ENCODE measurements at regions not wholly inside any gene's neighbourhood (a gene's known extent, or its start where the extent isn't known, plus 50 kb on each side); places are given as distances from the start of the nearest gene placed in this dataset.

DNA sequence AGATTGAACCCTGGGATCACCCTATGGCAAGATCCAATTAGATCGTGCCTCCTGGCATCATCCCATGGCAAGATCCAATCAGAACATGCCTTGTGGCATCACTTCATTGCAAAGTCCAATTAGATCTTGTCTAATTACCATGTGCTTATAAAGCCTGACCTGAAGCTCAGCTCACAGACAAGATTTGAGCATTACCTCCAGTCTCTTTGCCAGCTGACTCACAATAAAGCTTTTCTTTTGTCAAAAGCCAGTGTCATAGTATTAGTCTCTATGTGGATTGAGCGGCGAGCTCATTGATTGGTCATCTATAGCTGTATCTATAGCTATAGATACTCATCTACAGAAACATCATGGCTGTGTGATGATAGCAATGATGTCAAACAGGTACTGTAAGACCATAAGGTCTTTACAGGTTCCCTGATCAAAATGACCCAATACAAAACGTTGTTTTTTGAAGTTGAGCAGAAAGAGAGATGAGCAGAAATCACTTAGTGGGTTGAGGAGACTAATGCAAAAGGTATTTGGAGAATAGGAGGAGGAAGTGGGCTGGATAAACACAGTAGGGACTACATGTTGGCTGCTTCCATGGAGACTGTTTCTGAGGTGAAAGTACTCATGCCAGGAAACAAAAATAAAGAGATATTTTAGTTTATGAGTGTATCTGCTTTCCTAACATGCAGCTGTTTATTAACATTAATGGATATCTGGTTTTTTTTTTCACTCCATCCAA, 545.9 kb upstream of the AMELY start:
- no peak overlapping the region for H3K27ac ChIP-seq (ENCODE audit: low read depth, low read length)
- H3K9ac ChIP-seq (ENCODE audit: low read depth in 1 of 3, low read length in 3 of 3): no peak overlapping the region
- no peaks in the 10 kb centered on the region for H3K36me3 ChIP-seq (ENCODE audit: control insufficient read depth in 3 of 3, insufficient read depth in 3 of 3, low read length in 3 of 3)
- H3K4me1 ChIP-seq (ENCODE audit: control insufficient read depth in 3 of 3, insufficient read depth in 3 of 3, low read length in 3 of 3): no peaks in the 10 kb centered on the region
- no peak overlapping the region for H3K4me3 ChIP-seq (ENCODE audit: low read length in 3 of 3)
- H3K27me3 ChIP-seq (ENCODE audit: control insufficient read depth in 3 of 3, insufficient read depth in 3 of 3, low read length in 3 of 3): no peaks in the 10 kb centered on the region
- no peaks in the 10 kb centered on the region for H3K9me3 ChIP-seq (ENCODE audit: control insufficient read depth in 3 of 3, low read length in 3 of 3)

DNA sequence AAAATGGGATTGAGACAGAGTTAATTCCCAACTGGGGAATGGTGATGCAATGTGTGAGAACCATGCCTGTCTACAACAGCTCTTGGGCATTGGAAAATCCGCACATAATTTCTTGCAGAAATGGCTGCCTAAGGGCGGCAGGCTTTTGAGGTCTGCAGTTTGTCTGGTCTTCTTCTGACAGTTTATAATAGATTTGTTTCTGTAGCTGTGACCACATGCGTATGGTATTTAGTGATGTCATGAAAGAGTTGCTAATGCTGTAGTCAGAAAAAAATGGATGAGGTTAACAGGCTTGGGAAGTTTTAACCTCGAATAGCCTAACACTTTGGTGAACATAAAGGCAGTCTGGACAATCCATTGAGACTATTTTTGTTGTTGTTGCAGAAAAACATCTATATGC, 544.1 kb upstream of the AMELY start:
- no peaks in the 10 kb centered on the region for H3K27me3 ChIP-seq (ENCODE audit: control insufficient read depth in 3 of 3, insufficient read depth in 3 of 3, low read length in 3 of 3)
- no peaks in the 10 kb centered on the region for H3K9me3 ChIP-seq (ENCODE audit: control insufficient read depth in 3 of 3, low read length in 3 of 3)
- H3K4me1 ChIP-seq (ENCODE audit: control insufficient read depth in 3 of 3, insufficient read depth in 3 of 3, low read length in 3 of 3): no peaks in the 10 kb centered on the region
- no peak overlapping the region for H3K9ac ChIP-seq (ENCODE audit: low read depth in 1 of 3, low read length in 3 of 3)
- no peaks in the 10 kb centered on the region for H3K36me3 ChIP-seq (ENCODE audit: control insufficient read depth in 3 of 3, insufficient read depth in 3 of 3, low read length in 3 of 3)
- H3K27ac ChIP-seq (ENCODE audit: low read depth, low read length): no peak overlapping the region
- H3K4me3 ChIP-seq (ENCODE audit: low read length in 3 of 3): no peak overlapping the region

DNA sequence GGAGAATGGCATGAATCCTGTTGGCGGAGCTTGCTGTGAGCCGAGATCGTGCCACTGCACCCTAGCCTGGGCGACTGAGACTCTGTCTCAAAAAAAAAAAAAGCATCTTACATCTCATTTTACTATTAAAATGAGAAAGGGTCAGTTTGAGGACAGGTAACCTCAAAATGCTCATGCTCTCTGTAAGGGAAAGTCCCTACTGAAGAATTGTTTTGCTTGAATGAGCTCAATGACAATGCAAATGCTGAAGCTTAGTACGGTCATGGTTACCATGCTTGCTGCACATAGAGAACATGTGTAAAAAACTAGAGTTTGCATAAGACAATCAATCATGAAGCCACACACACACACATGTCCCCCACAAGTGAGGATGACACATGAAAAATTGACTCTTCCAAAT, 541.8 kb upstream of the AMELY start:
- Histone ChIP-seq H3K27me3 (ENCODE audit: control insufficient read depth in 3 of 3, insufficient read depth in 3 of 3, low read length in 3 of 3) (no peaks in the 10 kb centered on the region), H3K4me1 (ENCODE audit: control insufficient read depth in 3 of 3, insufficient read depth in 3 of 3, low read length in 3 of 3) (no peaks in the 10 kb centered on the region), H3K9ac (ENCODE audit: low read depth in 1 of 3, low read length in 3 of 3) (no peak overlapping the region), H3K4me3 (ENCODE audit: low read length in 3 of 3) (no peak overlapping the region), H3K36me3 (ENCODE audit: control insufficient read depth in 3 of 3, insufficient read depth in 3 of 3, low read length in 3 of 3) (no peaks in the 10 kb centered on the region), H3K9me3 (ENCODE audit: control insufficient read depth in 3 of 3, low read length in 3 of 3) (no peaks in the 10 kb centered on the region), H3K27ac (ENCODE audit: low read depth, low read length) (no peak overlapping the region)

DNA sequence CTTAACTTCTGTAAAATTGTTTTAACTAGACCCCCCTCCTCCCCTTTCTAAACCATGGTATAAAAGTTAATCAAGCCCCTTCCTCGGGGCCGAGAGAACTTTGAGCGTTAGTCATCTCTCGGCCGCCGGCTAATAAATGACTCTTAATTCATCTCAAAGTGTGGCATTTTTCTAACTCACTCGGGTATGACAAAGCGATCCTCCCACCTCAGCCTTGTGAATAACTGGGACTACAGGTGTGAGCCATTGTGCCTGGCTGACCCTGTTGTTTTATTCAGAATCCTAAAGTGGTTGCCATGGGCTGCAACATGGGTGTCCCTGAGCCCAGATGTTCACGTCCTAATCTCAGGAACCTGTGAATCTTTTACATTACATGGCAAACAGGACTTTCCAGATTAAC, 540.7 kb upstream of the AMELY start:
- no peak overlapping the region for H3K9ac ChIP-seq (ENCODE audit: low read depth in 1 of 3, low read length in 3 of 3)
- H3K4me3 ChIP-seq (ENCODE audit: low read length in 3 of 3): no peak overlapping the region
- no peaks in the 10 kb centered on the region for H3K9me3 ChIP-seq (ENCODE audit: control insufficient read depth in 3 of 3, low read length in 3 of 3)
- H3K4me1 ChIP-seq (ENCODE audit: control insufficient read depth in 3 of 3, insufficient read depth in 3 of 3, low read length in 3 of 3): no peaks in the 10 kb centered on the region
- H3K27ac ChIP-seq (ENCODE audit: low read depth, low read length): no peak overlapping the region
- H3K27me3 ChIP-seq (ENCODE audit: control insufficient read depth in 3 of 3, insufficient read depth in 3 of 3, low read length in 3 of 3): no peaks in the 10 kb centered on the region
- H3K36me3 ChIP-seq (ENCODE audit: control insufficient read depth in 3 of 3, insufficient read depth in 3 of 3, low read length in 3 of 3): no peaks in the 10 kb centered on the region

DNA sequence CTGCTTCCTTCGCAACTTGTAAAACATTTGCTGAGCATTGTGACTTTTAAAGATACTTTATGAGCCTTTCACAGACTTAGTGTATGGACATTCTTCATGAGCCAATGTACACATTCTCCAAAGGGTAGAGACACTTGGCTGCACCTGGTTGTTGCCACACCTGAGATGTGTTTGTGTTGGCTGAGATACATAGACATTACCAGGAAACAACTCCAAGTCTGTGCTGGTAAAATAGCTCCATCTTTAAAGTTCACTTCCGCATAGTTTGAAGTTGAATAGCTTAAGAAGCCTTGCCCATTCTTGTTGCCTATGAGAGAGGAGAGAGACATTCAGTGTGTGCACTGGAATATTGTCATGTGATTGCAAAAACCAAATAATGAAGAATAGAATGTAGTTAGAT, 538.3 kb upstream of the AMELY start:
- no peak overlapping the region for H3K27ac ChIP-seq (ENCODE audit: low read depth, low read length)
- no peak overlapping the region for H3K4me3 ChIP-seq (ENCODE audit: low read length in 3 of 3)
- H3K27me3 ChIP-seq (ENCODE audit: control insufficient read depth in 3 of 3, insufficient read depth in 3 of 3, low read length in 3 of 3): no peaks in the 10 kb centered on the region

DNA sequence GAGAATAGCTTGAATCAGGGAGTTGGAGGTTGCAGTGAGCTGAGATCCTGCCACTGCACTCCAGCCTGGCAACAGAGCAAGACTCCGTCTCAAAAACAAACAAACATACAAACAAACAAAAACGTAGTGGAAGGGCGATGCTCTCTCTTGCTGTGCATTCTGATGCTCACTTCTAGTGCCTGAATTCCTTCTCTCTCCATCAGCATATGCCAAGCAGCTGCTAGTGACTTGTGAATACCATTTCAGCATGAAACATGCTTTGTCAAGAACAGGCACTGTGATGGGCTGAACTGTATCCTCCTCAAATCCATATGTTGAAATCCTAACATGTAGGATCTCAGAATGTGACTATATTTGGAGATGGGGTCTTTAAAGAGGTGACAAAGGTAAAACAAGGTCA, 537.1 kb upstream of the AMELY start:
- Histone ChIP-seq H3K9ac (ENCODE audit: low read depth in 1 of 3, low read length in 3 of 3) (no peak overlapping the region), H3K27ac (ENCODE audit: low read depth, low read length) (no peak overlapping the region), H3K36me3 (ENCODE audit: control insufficient read depth in 3 of 3, insufficient read depth in 3 of 3, low read length in 3 of 3) (no peaks in the 10 kb centered on the region), H3K4me1 (ENCODE audit: control insufficient read depth in 3 of 3, insufficient read depth in 3 of 3, low read length in 3 of 3) (no peaks in the 10 kb centered on the region), H3K4me3 (ENCODE audit: low read length in 3 of 3) (no peak overlapping the region), H3K9me3 (ENCODE audit: control insufficient read depth in 3 of 3, low read length in 3 of 3) (no peaks in the 10 kb centered on the region), H3K27me3 (ENCODE audit: control insufficient read depth in 3 of 3, insufficient read depth in 3 of 3, low read length in 3 of 3) (no peaks in the 10 kb centered on the region)

More for the DNA sequence above, 538.3 kb upstream of the AMELY start:
- Histone ChIP-seq H3K9ac (ENCODE audit: low read depth in 1 of 3, low read length in 3 of 3) (no peak overlapping the region), H3K36me3 (ENCODE audit: control insufficient read depth in 3 of 3, insufficient read depth in 3 of 3, low read length in 3 of 3) (no peaks in the 10 kb centered on the region), H3K4me1 (ENCODE audit: control insufficient read depth in 3 of 3, insufficient read depth in 3 of 3, low read length in 3 of 3) (no peaks in the 10 kb centered on the region), H3K9me3 (ENCODE audit: control insufficient read depth in 3 of 3, low read length in 3 of 3) (no peaks in the 10 kb centered on the region)

DNA sequence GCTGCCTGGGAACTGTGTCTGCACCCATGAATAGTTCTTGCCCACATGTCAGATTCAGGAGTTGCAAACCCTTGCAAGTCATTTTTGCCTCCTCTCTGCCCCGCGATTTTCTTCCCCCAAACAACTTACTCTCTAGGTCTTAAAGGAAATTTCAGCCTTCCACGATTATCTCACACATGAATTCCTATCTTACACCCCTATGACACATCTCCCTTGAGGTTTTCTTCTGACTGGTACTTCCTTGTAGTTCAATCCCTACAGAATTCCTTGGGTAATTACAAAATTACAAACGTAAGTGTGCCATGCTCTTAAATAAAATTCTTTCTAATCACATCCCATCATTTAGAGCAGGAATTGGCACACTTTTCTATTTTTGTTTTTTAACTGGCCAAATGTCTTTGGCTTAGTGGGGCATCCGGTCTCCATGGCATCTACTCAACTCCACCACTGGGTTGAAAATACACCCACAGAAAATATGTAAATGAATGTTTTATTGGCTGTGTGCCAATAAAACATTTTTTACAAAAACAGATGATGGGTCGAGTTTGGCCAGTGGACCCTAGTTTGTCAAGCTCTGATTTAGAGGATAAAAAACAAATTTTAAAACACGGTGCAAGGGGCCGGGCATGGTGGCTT, 536.4 kb upstream of the AMELY start:
- Histone ChIP-seq H3K9ac (ENCODE audit: low read depth in 1 of 3, low read length in 3 of 3) (no peak overlapping the region), H3K27ac (ENCODE audit: low read depth, low read length) (no peak overlapping the region), H3K4me1 (ENCODE audit: control insufficient read depth in 3 of 3, insufficient read depth in 3 of 3, low read length in 3 of 3) (no peaks in the 10 kb centered on the region), H3K27me3 (ENCODE audit: control insufficient read depth in 3 of 3, insufficient read depth in 3 of 3, low read length in 3 of 3) (no peaks in the 10 kb centered on the region), H3K9me3 (ENCODE audit: control insufficient read depth in 3 of 3, low read length in 3 of 3) (no peaks in the 10 kb centered on the region), H3K4me3 (ENCODE audit: low read length in 3 of 3) (no peak overlapping the region), H3K36me3 (ENCODE audit: control insufficient read depth in 3 of 3, insufficient read depth in 3 of 3, low read length in 3 of 3) (no peaks in the 10 kb centered on the region)

DNA sequence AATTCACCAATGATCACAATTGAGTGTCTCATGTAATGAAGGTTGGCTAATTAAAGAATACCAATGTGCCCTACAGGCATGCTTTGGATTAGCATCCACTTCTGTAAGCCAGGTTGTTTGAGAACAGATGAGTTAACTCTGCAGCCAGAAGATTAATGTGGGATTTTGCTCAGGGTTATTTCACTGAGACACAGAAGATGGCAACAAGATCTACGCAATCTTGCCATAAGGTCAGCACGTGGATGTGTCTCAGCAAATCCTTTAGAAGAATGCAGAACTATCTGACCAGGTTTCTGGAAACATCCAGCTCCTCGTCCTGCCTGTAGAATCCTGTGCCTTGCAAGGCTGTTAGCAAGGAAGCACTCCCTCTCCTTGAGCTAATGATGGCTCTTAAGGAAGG, 532.6 kb upstream of the AMELY start:
- H3K4me1 ChIP-seq (ENCODE audit: control insufficient read depth in 3 of 3, insufficient read depth in 3 of 3, low read length in 3 of 3): no peaks in the 10 kb centered on the region
- no peak overlapping the region for H3K27ac ChIP-seq (ENCODE audit: low read depth, low read length)

DNA sequence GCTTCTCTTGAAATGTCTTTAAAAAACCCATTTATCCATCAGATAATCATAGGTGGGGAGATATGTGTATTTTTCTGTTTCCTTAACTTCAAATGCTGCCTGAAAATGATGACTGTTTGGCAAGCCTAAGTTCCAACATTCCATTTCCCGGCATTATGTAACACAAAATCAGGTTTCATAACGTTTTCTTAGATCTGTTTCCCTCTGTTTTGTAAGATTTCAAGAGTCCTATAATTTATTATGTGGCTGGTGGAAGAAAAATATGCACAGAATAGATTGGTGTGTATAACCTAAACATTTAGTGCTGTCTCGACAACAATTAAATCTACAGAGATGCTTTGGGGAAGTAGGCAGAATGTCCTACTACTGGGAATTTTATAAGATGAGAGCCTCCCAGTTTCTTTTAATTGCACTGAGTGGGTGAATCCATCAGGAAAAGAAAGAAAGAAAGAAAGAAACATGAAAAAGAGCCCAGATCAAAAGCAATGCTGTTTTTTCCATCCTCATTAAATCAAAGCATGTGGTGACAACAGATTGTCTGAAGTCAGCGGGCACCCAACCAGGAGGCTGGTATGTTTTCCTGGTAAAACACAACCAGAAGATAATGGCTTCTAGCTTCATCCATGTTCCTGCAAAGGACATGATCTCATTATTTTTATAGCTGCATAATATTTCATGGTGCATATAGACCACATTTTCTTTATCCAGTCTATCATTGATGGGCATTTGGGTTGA, 529.4 kb upstream of the AMELY start:
- no peaks in the 10 kb centered on the region for H3K9me3 ChIP-seq (ENCODE audit: control insufficient read depth in 3 of 3, low read length in 3 of 3)
- H3K27ac ChIP-seq (ENCODE audit: low read depth, low read length): no peak overlapping the region
- no peaks in the 10 kb centered on the region for H3K4me1 ChIP-seq (ENCODE audit: control insufficient read depth in 3 of 3, insufficient read depth in 3 of 3, low read length in 3 of 3)
- no peaks in the 10 kb centered on the region for H3K27me3 ChIP-seq (ENCODE audit: control insufficient read depth in 3 of 3, insufficient read depth in 3 of 3, low read length in 3 of 3)
- no peak overlapping the region for H3K9ac ChIP-seq (ENCODE audit: low read depth in 1 of 3, low read length in 3 of 3)
- no peaks in the 10 kb centered on the region for H3K36me3 ChIP-seq (ENCODE audit: control insufficient read depth in 3 of 3, insufficient read depth in 3 of 3, low read length in 3 of 3)
- no peak overlapping the region for H3K4me3 ChIP-seq (ENCODE audit: low read length in 3 of 3)

More for the DNA sequence above, 532.6 kb upstream of the AMELY start:
- Histone ChIP-seq H3K9me3 (ENCODE audit: control insufficient read depth in 3 of 3, low read length in 3 of 3) (no peaks in the 10 kb centered on the region), H3K27me3 (ENCODE audit: control insufficient read depth in 3 of 3, insufficient read depth in 3 of 3, low read length in 3 of 3) (no peaks in the 10 kb centered on the region), H3K4me3 (ENCODE audit: low read length in 3 of 3) (no peak overlapping the region), H3K36me3 (ENCODE audit: control insufficient read depth in 3 of 3, insufficient read depth in 3 of 3, low read length in 3 of 3) (no peaks in the 10 kb centered on the region), H3K9ac (ENCODE audit: low read depth in 1 of 3, low read length in 3 of 3) (no peak overlapping the region)

DNA sequence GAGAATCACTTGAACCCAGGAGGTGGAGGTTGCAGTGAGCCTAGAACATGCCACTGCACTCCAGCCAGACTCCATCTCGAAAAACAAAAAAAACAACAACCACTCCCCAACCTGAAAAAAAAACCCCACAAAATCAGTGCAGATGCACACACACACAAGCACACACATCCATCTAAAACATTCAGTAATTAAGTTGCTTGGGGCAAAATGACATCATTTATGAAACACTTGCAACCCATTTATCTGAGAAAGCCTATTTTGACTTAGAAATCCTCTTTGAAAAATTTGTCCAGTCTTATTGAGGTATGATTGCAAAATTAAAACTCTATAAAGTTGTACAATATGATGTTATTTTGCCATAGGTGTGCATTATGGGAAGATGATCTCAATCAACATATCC, 525.5 kb upstream of the AMELY start:
- Histone ChIP-seq H3K4me3 (ENCODE audit: low read length in 3 of 3) (no peak overlapping the region), H3K9ac (ENCODE audit: low read depth in 1 of 3, low read length in 3 of 3) (no peak overlapping the region), H3K36me3 (ENCODE audit: control insufficient read depth in 3 of 3, insufficient read depth in 3 of 3, low read length in 3 of 3) (no peaks in the 10 kb centered on the region), H3K9me3 (ENCODE audit: control insufficient read depth in 3 of 3, low read length in 3 of 3) (no peaks in the 10 kb centered on the region), H3K4me1 (ENCODE audit: control insufficient read depth in 3 of 3, insufficient read depth in 3 of 3, low read length in 3 of 3) (no peaks in the 10 kb centered on the region), H3K27me3 (ENCODE audit: control insufficient read depth in 3 of 3, insufficient read depth in 3 of 3, low read length in 3 of 3) (no peaks in the 10 kb centered on the region), H3K27ac (ENCODE audit: low read depth, low read length) (no peak overlapping the region)

Measured in skeletal muscle tissue (tissue), 3 donors.